ENCODE measurements at regions not wholly inside any gene's neighbourhood (a gene's known extent, or its start where the extent isn't known, plus 50 kb on each side); places are given as distances from the start of the nearest gene placed in this dataset.

DNA sequence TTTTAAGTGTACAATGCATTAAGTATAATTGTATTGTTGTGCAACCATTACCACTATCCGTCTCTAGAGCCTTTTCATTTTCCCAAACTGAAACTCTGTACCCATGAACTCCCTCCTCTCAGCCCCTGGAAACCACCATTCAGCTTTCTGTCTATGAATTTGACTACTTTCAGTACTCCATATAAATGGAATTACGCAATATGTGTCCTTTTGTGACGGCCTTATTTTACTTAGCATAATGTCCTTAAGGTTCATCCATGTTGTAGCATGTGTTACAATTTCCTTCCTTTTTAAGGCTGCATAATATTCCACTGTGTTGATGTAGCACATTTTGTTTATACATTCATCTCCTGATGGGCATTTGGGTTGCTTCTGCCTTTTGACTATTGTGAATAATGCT, 143.6 kb upstream of the KCNG1 start:
- H3K36me3 ChIP-seq (replicated peaks) = no peaks in the 10 kb centered on the region
- in situ Hi-C loops (cut with HindIII; ENCODE audit: low pct_ligation_motif_present, low sequenced_read_pairs) = no loop called here
- H3K4me3 ChIP-seq (ENCODE audit: low read depth, low read length) = no peak overlapping the region
- DNase-seq = no peak
- TF ChIP-seq, protein P1, sequence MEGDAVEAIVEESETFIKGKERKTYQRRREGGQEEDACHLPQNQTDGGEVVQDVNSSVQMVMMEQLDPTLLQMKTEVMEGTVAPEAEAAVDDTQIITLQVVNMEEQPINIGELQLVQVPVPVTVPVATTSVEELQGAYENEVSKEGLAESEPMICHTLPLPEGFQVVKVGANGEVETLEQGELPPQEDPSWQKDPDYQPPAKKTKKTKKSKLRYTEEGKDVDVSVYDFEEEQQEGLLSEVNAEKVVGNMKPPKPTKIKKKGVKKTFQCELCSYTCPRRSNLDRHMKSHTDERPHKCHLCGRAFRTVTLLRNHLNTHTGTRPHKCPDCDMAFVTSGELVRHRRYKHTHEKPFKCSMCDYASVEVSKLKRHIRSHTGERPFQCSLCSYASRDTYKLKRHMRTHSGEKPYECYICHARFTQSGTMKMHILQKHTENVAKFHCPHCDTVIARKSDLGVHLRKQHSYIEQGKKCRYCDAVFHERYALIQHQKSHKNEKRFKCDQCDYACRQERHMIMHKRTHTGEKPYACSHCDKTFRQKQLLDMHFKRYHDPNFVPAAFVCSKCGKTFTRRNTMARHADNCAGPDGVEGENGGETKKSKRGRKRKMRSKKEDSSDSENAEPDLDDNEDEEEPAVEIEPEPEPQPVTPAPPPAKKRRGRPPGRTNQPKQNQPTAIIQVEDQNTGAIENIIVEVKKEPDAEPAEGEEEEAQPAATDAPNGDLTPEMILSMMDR (IDR thresholded peaks at IDR 0.05; ENCODE audit: low read depth, low read length, missing control alignments) = no peak
- H3K27me3 ChIP-seq (replicated peaks) = no peaks in the 10 kb centered on the region
- no peak overlapping the region for H3K27ac ChIP-seq

DNA sequence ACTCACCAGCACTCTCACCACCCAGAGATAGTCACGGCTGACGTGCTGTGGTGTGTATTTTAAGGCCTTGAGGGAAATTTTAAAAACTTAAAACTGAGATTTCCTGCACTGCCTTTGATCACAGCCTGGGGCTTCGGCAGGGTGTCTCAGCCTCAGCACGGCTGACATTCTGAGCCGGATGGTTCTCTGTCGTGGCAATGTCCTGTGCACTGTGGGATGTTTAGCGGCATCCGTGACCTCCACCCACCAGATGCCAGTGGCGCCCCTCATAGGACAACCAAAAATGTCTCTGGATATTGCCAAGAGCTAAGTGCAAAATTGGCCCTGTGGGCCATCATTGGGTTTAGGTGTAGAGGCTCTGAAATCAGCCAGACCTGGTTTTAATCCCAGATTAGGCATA, 142.2 kb upstream of the KCNG1 start:
- Histone ChIP-seq H3K36me3 (replicated peaks) (no peaks in the 10 kb centered on the region), H3K27me3 (replicated peaks) (no peaks in the 10 kb centered on the region), H3K4me3 (ENCODE audit: low read depth, low read length) (no peak overlapping the region), H3K27ac (no peak overlapping the region)
- TF ChIP-seq, protein P1 (IDR thresholded peaks at IDR 0.05; ENCODE audit: low read depth, low read length, missing control alignments) = no peak
- DNase-seq = no peak
- in situ Hi-C loops (cut with HindIII; ENCODE audit: low pct_ligation_motif_present, low sequenced_read_pairs) = no loop called here

DNA sequence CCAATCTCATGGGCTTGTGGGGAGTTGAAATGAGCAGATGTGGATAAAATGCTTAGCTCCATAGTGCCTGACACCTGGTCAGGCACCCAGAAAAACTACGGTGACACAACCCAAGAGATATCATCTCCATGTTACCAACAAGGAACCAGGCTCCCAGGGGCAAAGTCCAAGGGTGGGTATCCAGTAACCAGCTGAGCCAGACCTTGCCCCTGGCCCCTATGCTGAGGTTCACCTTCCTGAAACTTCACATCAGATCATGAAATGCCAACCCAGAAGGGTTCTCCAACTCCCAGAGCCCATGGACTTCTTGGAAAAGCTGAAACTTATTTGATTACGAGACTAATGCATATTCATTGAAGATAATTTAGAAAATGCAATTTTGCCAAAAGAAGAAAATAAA, 141.8 kb upstream of the KCNG1 start:
- Histone ChIP-seq H3K27me3 (replicated peaks) (peaks cover 3% of the 10 kb centered on the region), H3K4me3 (ENCODE audit: low read depth, low read length) (no peak overlapping the region), H3K27ac (no peak overlapping the region), H3K36me3 (replicated peaks) (no peaks in the 10 kb centered on the region)
- in situ Hi-C loops (cut with HindIII; ENCODE audit: low pct_ligation_motif_present, low sequenced_read_pairs) = no loop called here
- no peak for DNase-seq
- TF ChIP-seq, protein P1 (IDR thresholded peaks at IDR 0.05; ENCODE audit: low read depth, low read length, missing control alignments) = no peak

DNA sequence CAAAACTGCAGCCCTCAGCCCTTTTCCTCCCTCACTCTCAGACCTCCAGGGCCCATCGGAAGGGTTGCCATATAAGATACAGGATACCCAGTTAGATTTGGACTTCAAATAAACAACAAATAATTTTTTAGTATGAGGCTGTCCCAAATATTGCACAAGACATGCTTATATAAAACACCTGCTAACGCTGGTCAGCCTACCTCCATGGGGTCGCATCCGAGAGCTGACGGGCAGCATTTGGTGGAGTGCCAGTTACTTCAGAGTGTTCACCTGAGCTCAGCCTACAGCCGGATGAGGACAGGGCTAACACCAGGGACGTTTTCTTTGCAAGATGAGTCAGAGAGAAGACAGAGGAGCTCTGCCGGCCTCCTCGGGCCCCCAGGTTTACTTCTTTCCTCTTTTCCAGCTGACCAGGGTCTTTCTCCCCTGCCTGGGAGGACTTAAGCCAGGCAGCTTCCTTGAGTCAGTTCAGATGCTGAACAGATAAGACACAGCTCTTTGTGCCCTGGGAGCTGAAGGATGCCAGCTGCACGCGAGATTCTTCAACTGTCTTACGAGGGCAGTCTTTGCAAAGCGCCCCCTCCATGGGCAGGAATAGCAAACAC, 141.2 kb upstream of the KCNG1 start:
- in situ Hi-C loops (cut with HindIII; ENCODE audit: low pct_ligation_motif_present, low sequenced_read_pairs) = no loop called here
- TF ChIP-seq, protein P1 (IDR thresholded peaks at IDR 0.05; ENCODE audit: low read depth, low read length, missing control alignments) = no peak
- no peak overlapping the region for H3K27ac ChIP-seq
- no peaks in the 10 kb centered on the region for H3K36me3 ChIP-seq (replicated peaks)
- H3K4me3 ChIP-seq (ENCODE audit: low read depth, low read length) = no peak overlapping the region
- peaks cover 3% of the 10 kb centered on the region for H3K27me3 ChIP-seq (replicated peaks)
- no peak for DNase-seq

DNA sequence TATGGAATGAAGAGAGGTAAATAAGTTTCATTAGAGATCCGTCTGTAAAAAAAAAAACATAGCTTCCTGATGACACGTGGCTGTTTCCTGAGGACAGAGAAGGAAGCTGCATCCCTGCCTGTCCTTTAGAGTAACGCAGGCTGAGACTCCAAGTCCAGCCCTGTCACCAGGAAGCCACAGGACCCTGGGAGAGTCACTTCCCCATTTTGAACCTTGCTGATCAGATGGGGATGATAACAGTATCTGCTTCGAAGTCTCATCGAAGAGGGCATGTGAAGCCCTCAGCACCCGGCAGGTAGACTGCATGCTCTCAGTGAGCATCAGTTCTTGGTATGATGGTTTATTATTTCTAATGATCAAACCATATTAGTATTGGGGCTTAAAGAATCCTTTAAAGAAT, 139.1 kb upstream of the KCNG1 start:
- DNase-seq = no peak
- in situ Hi-C loops (cut with HindIII; ENCODE audit: low pct_ligation_motif_present, low sequenced_read_pairs) = no loop called here
- Histone ChIP-seq H3K27ac (no peak overlapping the region), H3K4me3 (ENCODE audit: low read depth, low read length) (no peak overlapping the region), H3K27me3 (replicated peaks) (peaks cover 4% of the 10 kb centered on the region), H3K36me3 (replicated peaks) (no peaks in the 10 kb centered on the region)
- TF ChIP-seq, protein P1 (IDR thresholded peaks at IDR 0.05; ENCODE audit: low read depth, low read length, missing control alignments) = no peak

DNA sequence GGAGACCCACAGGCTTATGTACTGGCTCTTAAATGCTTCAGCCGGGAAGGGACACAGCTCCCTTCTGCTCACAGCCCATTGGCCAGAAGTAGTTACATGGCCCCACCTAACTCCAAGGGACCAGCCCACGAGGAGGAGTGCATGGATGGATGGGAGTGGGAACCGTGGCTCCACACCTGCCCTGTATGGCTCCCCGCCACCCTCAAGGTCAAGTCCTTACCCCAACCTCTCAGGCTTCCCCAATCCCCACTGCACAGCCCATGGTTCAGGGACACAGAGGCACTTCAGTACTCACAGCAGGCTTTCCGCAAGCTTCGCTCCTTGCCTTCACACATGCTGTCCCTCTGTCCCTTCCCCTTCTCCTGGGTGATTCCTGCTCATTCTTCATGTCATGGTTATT, 137.9 kb upstream of the KCNG1 start:
- H3K36me3 ChIP-seq (replicated peaks) = no peaks in the 10 kb centered on the region
- peaks cover 10% of the 10 kb centered on the region for H3K27me3 ChIP-seq (replicated peaks)
- TF ChIP-seq, protein P1 (IDR thresholded peaks at IDR 0.05; ENCODE audit: low read depth, low read length, missing control alignments) = no peak
- H3K27ac ChIP-seq = no peak overlapping the region
- DNase-seq = no peak
- in situ Hi-C loops (cut with HindIII; ENCODE audit: low pct_ligation_motif_present, low sequenced_read_pairs) = no loop called here
- H3K4me3 ChIP-seq (ENCODE audit: low read depth, low read length) = no peak overlapping the region
